NB4 (cell line): ENCODE measurements at regions not wholly inside any gene's neighbourhood (a gene's known extent, or its start where the extent isn't known, plus 50 kb on each side); places are given as distances from the start of the nearest gene placed in this dataset.

Source experiments
- MYC ChIP-seq: IDR thresholded peaks from 2 replicates; pipeline ENCODE4 v1.6.1; 2011; ENCODE audit warnings: low read depth, low read length
- POLR2A ChIP-seq: IDR thresholded peaks from 2 replicates; pipeline ENCODE4 v1.6.1; 2011; ENCODE audit warnings: mild to moderate bottlenecking; ENCODE audit not compliant: insufficient read length; ENCODE audit errors: extremely low read depth
- TF ChIP-seq, protein P1 (sequence below): IDR thresholded peaks from 2 replicates; pipeline ENCODE4 v1.6.1; 2011; ENCODE audit warnings: low read depth, low read length

DNA sequence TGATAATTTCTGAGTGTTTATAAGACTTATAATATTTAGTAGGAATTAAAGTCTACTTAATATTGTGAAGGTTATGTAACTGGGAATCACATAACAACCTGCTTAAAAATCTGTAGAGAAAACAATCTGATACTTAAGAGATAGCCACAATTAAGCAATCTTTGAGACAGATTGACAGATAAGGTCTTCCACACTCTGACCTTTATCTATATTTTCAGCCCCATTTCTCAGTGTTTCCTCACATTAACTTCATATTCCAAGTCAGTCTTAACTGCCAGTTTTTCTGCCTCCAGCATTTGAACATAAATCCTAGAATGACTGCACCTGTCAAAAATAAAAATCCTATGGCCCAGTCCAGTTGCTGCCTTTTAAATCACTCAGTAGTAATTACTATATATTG lies 423.2 kb downstream of the PYDC2 start:
- TF ChIP-seq MYC (no peak), POLR2A (no peak)
- TF ChIP-seq, protein P1, sequence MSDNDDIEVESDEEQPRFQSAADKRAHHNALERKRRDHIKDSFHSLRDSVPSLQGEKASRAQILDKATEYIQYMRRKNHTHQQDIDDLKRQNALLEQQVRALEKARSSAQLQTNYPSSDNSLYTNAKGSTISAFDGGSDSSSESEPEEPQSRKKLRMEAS = no peak
